Prostate gland (tissue), 2 donors: ENCODE measurements at regions not wholly inside any gene's neighbourhood (a gene's known extent, or its start where the extent isn't known, plus 50 kb on each side); places are given as distances from the start of the nearest gene placed in this dataset.
"Not testable (repeated sequence)": the region's sequence is repeated elsewhere in the genome, so short reads cannot be mapped to it uniquely, and the experiment has no call there.

Experiments
- DNase-seq: peaks from one replicate; pipeline ENCODE4 v3.0.0-alpha.2; 2019; ENCODE audit warnings: low spot score
- H3K27ac ChIP-seq, 2 donors: fragments of 200-600 bp; sonication (generic); 2 replicates each; pipeline ENCODE4 v1.5.1; 2017 to 2019
- H3K27me3 ChIP-seq: fragments of 200-600 bp; sonication (generic); replicated peaks from 2 replicates; pipeline ENCODE4 v1.5.1; 2019; ENCODE audit not compliant: insufficient read depth
- H3K36me3 ChIP-seq, 2 donors: fragments of 200-600 bp; sonication (generic); 1 replicate in 1 of 2; 2 replicates in 1 of 2; pipeline versions ENCODE4 v1.5.1 to v1.8.1; 2017 to 2019
- H3K4me1 ChIP-seq: fragments of 200-600 bp; sonication (generic); replicated peaks from 2 replicates; pipeline ENCODE4 v1.5.1; 2019
- H3K4me3 ChIP-seq, 2 donors: fragments of 200-600 bp; sonication (generic); 2 replicates each; pipeline ENCODE4 v1.5.1; 2017 to 2019
- H3K9me3 ChIP-seq: fragments of 200-600 bp; sonication (generic); 2 replicates; pipeline ENCODE4 v1.5.1; 2017
- WGBS: methylation state at CpG from one replicate; pipeline ENCODE4 v1.1.5; 2018; 5-methylcytosine and 5-hydroxymethylcytosine counted together
- intact Hi-C: fragments of 100-400 bp; cut with DNase I; formaldehyde crosslinking; loops from one replicate; pipeline ENCODE4 v1.14.2; 2022

GRCh38 chrY:18713760-18714159, 59.8 kb downstream of the HSFY2 start:
- intact Hi-C loops, H3K4me1 ChIP-seq, DNase-seq, H3K27me3 ChIP-seq, H3K9me3 ChIP-seq, H3K4me3 ChIP-seq, H3K36me3 ChIP-seq, H3K27ac ChIP-seq: not testable (repeated sequence)
- WGBS: no CpG with 5 or more reads among the region's 5 CpGs

GRCh38 chrY:18718714-18719113, 54.8 kb downstream of the HSFY2 start:
- intact Hi-C loops, DNase-seq, H3K4me1 ChIP-seq, H3K36me3 ChIP-seq, H3K9me3 ChIP-seq, H3K4me3 ChIP-seq, H3K27me3 ChIP-seq, H3K27ac ChIP-seq: not testable (repeated sequence)
- WGBS: no CpG with 5 or more reads among the region's 2 CpGs

- H3K9me3 ChIP-seq, H3K4me1 ChIP-seq, H3K36me3 ChIP-seq, intact Hi-C loops, H3K4me3 ChIP-seq, H3K27ac ChIP-seq, H3K27me3 ChIP-seq, DNase-seq: not testable (repeated sequence)
- WGBS: no CpG with 5 or more reads among the region's 5 CpGs
These were observed 53.1 kb downstream of the HSFY2 start for GRCh38 chrY:18720395-18720794.
